Upper lobe of left lung (tissue), 4 donors: ENCODE measurements at regions not wholly inside any gene's neighbourhood (a gene's known extent, or its start where the extent isn't known, plus 50 kb on each side); places are given as distances from the start of the nearest gene placed in this dataset.

ENCODE experiments used
- CTCF ChIP-seq, 6 experiments: fragments of 450-650 bp in 4 of 6; fragments of 200-600 bp in 2 of 6; sonication (generic) in 2 of 6; IDR thresholded peaks; one replicate each; pipeline ENCODE4 v1.5.1; 2016 to 2019; ENCODE audit warnings: antibody characterized with exemption in 6 of 6
- POLR2A ChIP-seq, 4 donors: fragments of 450-650 bp; IDR thresholded peaks; one replicate each; pipeline ENCODE4 v1.5.1; 2016 to 2017; ENCODE audit warnings: antibody characterized with exemption in 4 of 4, mild to moderate bottlenecking in 2 of 4

GRCh38 chr13:112254061-112254818 lies 121.9 kb upstream of the SPACA7 start:
- TF ChIP-seq CTCF (IDR thresholded peaks at IDR 0.05) (no peak), POLR2A (IDR thresholded peaks at IDR 0.05) (no peak)
